ENCODE measurements at regions not wholly inside any gene's neighbourhood (a gene's known extent, or its start where the extent isn't known, plus 50 kb on each side); places are given as distances from the start of the nearest gene placed in this dataset.

DNA sequence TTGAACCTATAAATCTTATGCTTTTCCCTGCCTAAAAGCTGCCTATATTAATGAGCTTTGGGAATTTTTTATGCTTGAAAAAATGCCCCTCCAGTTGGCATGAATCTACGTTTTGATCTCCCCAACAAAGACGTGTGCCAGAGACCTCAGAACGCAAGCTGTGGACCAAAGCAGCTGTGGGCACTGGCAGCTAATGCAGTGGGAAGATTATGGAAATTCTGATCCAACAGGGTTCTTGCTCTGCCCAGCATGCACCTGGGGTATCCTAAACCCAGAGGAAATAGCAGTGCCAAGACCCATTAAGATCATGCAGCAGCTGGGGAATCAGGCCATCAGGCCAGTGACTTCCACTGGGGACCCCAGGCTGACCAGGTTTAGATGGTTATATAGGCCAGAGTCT, 423.0 kb downstream of the ZBBX start:
- TF ChIP-seq, protein P1, sequence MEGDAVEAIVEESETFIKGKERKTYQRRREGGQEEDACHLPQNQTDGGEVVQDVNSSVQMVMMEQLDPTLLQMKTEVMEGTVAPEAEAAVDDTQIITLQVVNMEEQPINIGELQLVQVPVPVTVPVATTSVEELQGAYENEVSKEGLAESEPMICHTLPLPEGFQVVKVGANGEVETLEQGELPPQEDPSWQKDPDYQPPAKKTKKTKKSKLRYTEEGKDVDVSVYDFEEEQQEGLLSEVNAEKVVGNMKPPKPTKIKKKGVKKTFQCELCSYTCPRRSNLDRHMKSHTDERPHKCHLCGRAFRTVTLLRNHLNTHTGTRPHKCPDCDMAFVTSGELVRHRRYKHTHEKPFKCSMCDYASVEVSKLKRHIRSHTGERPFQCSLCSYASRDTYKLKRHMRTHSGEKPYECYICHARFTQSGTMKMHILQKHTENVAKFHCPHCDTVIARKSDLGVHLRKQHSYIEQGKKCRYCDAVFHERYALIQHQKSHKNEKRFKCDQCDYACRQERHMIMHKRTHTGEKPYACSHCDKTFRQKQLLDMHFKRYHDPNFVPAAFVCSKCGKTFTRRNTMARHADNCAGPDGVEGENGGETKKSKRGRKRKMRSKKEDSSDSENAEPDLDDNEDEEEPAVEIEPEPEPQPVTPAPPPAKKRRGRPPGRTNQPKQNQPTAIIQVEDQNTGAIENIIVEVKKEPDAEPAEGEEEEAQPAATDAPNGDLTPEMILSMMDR (IDR thresholded peaks at IDR 0.05): no peak
- TF ChIP-seq POLR2A (IDR thresholded peaks at IDR 0.05; ENCODE audit: low read depth): no peak

Measured in esophagus muscularis mucosa (tissue), 3 donors.